Endothelial cell of umbilical vein (primary cell): ENCODE measurements at regions not wholly inside any gene's neighbourhood (a gene's known extent, or its start where the extent isn't known, plus 50 kb on each side); places are given as distances from the start of the nearest gene placed in this dataset.

Experiments
- CTCF ChIP-seq, 2 donors: IDR thresholded peaks; 1 replicate in 1 of 2; 2 replicates in 1 of 2; pipeline ENCODE4 v1.5.1; 2011; ENCODE audit warnings: low read length in 2 of 2, mild to moderate bottlenecking in 2 of 2, moderate library complexity in 2 of 2, control low read depth in 1 of 2, inconsistent platforms in 1 of 2, low read depth in 1 of 2; ENCODE audit not compliant: insufficient read depth in 1 of 2; ENCODE audit errors: extremely low read depth in 1 of 2
- EZH2 ChIP-seq: IDR thresholded peaks from 2 replicates; pipeline ENCODE4 v1.6.1; 2012; ENCODE audit warnings: borderline replicate concordance, low read depth, mild to moderate bottlenecking, moderate library complexity, low read length, inconsistent platforms; ENCODE audit not compliant: severe bottlenecking
- FOS ChIP-seq: IDR thresholded peaks from 2 replicates; pipeline ENCODE4 v1.6.1; 2011; ENCODE audit warnings: mild to moderate bottlenecking, low read length, moderate library complexity, borderline replicate concordance; ENCODE audit not compliant: insufficient read depth
- GATA2 ChIP-seq: IDR thresholded peaks from 2 replicates; pipeline ENCODE4 v1.7.0; 2011; ENCODE audit warnings: low read depth, mild to moderate bottlenecking, moderate library complexity, mixed read lengths, low read length; ENCODE audit not compliant: insufficient read length, insufficient read depth
- JUN ChIP-seq: IDR thresholded peaks from 2 replicates; pipeline ENCODE4 v1.6.1; 2011; ENCODE audit warnings: borderline replicate concordance, low read depth; ENCODE audit not compliant: insufficient read length, insufficient read depth
- MAX ChIP-seq: IDR thresholded peaks from 2 replicates; pipeline ENCODE4 v1.6.1; 2011; ENCODE audit not compliant: insufficient read depth, insufficient read length
- MYC ChIP-seq: IDR thresholded peaks from one replicate; pipeline ENCODE4 v1.6.1; 2011; ENCODE audit warnings: mild to moderate bottlenecking, low read depth, low read length
- POLR2A ChIP-seq: IDR thresholded peaks from 2 replicates; pipeline ENCODE4 v1.6.1; 2012; ENCODE audit warnings: low read depth, mild to moderate bottlenecking, control low read depth, low read length
- POLR2AphosphoS5 ChIP-seq: IDR thresholded peaks from 2 replicates; pipeline ENCODE4 v1.6.1; 2012; ENCODE audit warnings: low read depth, mild to moderate bottlenecking, control low read depth, low read length, moderate library complexity; ENCODE audit not compliant: insufficient read depth

GRCh38 chr9:17031546-17031945, 103.3 kb upstream of the CNTLN start:
- TF ChIP-seq POLR2AphosphoS5 (no peak), CTCF (IDR thresholded peaks at IDR 0.05; ENCODE audit: extremely low read depth in 1 of 2, insufficient read depth in 1 of 2, low read depth in 1 of 2, low read length in 2 of 2) (no peak), POLR2A (no peak), JUN (no peak), MYC (no peak), EZH2 (no peak), MAX (no peak), FOS (no peak), GATA2 (no peak)
